NOMO-1 treated with DMSO at 0.1 percent for 48 hours (cell line): ENCODE measurements at regions not wholly inside any gene's neighbourhood (a gene's known extent, or its start where the extent isn't known, plus 50 kb on each side); places are given as distances from the start of the nearest gene placed in this dataset.

Experiments used
- DNase-seq: peaks from one replicate; lab custom pipeline; 2025; ENCODE audit not compliant: unreplicated experiment; lab: John Stamatoyannopoulos, UW

- no peak for DNase-seq
Measured at GRCh38 chr13:104008075-104008474, 941.9 kb upstream of the SLC10A2 start.

DNA sequence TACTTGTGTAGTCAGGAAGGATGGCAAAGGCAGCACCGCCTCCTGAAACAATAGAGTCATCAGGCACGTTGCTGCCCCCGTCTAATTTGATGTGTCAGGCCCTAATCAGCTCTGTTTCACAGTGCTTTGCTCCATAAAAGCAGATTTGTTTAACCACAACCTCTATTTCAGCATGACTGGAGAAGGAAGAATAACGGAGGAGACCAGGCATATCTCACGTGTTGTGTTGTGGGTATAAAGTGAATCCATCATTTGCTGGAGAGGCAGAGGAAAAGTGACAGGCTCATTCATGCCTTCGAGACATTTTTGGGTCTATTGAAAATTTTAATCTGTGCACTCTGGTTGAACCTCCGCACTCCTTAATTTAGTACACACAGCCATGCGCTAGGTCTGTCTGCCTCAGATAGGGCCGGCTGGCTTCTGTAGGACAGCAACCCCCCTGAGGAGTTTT, 940.4 kb upstream of the SLC10A2 start:
- DNase-seq = no peak

DNA sequence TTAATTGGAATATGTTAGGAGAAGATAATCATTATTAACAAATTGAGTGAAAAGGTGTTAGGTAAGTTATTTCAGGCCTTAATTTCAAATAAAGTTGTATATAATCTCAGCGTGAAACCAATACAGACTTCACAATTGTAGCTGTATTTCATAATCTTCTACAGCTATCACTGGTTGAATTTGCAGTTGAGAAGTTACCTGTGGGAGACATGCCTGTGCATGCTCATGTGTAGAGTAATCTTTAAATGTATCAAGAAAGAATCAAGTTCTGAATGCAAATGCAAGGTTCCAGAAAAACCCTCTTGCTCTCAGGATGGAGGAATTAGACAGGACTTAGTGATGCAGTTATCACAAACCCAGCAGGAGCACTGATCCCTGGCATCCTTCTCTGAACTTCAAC, 938.4 kb upstream of the SLC10A2 start:
- no peak for DNase-seq

- no peak for DNase-seq
Measured at GRCh38 chr13:104002216-104002615, 936.0 kb upstream of the SLC10A2 start.

- DNase-seq = no peak
Measured at GRCh38 chr13:104001766-104002165, 935.5 kb upstream of the SLC10A2 start.

DNA sequence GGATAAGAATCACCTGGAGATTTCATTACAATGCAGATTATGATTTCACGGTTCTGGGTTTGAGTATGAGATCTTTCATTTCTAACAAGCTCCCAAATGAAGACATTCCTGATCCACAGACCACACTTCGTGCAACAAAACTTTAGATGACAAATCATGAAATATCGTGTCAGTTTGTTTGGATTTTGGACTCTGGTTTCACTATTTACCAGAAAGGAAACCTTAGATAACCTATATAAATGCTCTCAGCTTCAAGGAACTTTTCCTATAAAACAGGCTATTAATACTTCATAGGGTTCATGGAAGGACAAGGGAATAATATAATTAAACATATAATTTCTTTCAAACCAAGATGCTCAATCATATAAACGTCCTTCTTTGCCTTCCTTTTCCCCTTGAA, 930.5 kb upstream of the SLC10A2 start:
- no peak for DNase-seq

DNA sequence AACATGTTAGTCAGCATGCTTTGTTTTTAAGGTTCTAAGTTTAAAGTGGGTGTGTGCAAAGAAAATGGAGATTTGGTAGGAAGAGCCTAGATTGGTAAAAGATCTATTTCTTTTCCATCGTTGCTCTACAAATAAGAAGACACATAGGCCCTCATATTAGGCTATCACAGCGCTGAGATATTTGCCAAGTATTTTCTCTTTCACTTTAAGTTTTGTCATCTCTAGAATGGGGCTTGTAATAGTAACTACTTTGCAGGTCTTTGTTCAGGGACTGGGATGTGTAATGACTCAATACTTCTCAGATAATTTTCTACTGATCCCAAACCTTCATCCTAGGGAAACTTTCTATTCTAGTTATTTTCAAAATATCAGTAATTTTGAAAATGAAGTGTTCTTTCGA, 917.7 kb upstream of the SLC10A2 start:
- no peak for DNase-seq

GRCh38 chr13:103976371-103976770, 910.2 kb upstream of the SLC10A2 start:
- no peak for DNase-seq

- DNase-seq = no peak
Measured at GRCh38 chr13:103973740-103974139, 907.5 kb upstream of the SLC10A2 start.

- no peak for DNase-seq
Measured at GRCh38 chr13:103969520-103970050, 903.4 kb upstream of the SLC10A2 start.

GRCh38 chr13:103965506-103966243, 899.5 kb upstream of the SLC10A2 start:
- no peak for DNase-seq

DNA sequence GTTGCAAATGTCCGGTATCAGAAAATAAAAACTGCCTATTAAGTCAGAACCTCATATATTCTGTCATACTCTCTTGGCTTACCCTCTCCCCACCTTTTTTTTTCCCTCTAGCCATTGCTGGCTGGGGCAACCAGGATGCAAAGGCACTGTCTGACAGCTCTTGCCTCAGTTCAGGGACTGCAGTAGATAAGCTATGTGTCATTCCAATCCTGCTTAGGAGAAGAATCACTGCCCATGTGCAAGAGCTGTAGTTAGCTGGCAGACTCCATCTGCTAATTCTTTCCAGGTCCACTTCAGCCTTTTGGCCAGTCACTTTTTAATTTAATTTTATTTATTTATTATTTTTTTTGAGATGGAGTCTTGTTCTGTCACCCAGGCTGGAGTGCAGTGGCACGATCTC, 895.6 kb upstream of the SLC10A2 start:
- no peak for DNase-seq

GRCh38 chr13:103961129-103961528, 894.9 kb upstream of the SLC10A2 start:
- DNase-seq = no peak

DNA sequence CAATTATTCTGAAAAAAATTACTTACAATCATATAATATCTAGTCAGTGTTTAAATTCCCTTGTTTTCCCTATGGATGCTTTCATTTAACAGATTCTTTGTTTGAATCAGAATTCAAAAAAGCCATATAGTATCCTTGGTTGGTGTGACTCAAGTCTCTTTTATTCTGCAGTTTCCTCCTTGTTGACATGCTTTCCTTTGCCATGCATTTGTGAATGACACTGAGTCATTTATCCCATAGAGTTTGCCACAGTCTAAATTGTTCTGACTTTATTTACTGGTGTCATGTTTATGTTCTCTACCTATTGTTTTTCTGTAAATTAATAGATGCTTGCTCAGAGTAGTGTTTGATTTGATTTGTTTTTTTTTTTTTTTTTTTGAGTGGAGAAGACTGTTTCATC, 893.8 kb upstream of the SLC10A2 start:
- DNase-seq = no peak

DNA sequence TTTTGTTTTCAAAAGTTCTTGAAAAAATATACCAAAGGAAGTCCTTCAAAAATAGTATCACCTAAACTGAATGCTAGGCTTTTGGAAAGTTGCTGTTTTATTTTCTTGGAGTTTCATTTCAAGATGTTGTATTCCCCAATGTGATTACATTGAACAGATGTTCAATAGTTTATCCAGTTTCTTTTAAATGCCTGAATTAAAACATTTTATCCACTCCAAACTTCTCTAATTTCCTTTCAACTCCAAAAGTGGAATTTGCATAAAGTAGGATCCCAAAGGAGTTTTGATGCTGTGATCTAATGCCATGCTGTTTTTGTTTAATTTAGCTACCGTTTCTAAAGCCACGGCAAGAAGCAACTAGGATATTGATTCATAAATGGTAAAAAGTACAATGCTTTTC, 892.5 kb upstream of the SLC10A2 start:
- no peak for DNase-seq

DNA sequence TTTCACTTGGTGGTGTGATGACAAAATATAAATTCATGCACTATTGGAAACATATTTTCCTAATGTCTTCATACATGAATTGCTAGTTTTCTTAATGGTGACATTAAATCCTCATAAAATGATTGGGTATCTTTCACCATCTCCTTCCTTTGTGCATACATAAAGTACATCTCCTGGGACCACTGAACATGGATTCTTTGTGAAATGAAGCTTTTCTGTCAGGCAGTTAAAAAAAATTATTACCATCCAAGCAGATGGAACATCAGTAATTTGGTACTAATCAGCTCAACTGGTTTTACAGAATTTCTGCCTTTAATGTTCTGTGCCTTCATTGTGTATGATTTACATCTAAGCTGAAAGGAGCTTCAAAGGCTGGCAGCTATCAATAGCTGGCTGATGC, 891.7 kb upstream of the SLC10A2 start:
- DNase-seq = no peak

GRCh38 chr13:103953859-103954258, 887.6 kb upstream of the SLC10A2 start:
- no peak for DNase-seq

GRCh38 chr13:103952183-103952582, 886.0 kb upstream of the SLC10A2 start:
- DNase-seq = no peak

DNA sequence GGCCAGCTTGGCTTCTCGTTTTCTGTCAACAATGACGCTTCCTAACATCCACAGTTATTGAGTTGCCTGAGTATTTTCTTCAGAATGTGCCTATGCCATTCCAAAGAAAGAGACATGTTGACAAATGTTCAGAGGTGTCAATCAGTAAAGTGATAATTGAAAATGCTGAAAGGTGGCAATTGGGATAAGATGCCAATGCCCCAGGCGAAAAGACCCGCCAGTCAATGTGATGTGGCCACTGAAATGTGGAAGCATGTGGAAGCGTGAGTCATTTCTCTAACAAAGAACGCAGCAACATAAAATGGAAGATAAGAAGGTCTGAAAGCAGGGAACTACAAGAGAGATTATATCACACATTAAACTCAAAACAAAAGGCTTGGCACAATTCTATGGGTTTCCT, 882.2 kb upstream of the SLC10A2 start:
- no peak for DNase-seq

- no peak for DNase-seq
Measured at GRCh38 chr13:103945836-103946235, 879.6 kb upstream of the SLC10A2 start.

DNA sequence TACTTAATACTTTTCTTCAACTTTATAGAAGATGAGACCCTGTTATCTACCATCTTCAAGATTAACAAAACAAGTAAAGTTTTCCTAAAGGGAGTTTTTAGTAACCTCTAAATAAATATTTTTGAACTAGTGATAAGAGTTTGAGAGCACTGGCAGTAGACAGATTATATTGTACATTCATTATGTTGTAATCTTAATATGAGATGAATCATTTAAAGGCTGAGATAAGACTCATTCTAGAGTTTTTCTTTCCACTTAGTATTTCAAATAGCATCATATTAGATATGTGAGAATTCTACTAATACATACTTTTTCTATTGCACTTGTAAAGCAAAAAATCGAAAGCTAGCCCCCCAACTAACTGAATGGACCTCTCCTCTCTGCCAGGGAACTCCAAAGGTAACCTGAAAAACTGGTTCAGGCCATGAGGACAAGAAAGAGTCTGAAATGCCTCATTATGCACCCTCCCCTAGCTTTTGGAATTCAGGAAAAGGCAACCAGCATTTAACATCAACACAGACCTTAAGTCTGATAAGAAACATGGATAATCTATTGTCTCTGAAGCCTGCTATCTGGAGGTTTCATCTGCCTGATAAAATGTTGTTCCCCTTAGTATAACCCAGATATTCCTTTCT, 875.4 kb upstream of the SLC10A2 start:
- no peak for DNase-seq

DNA sequence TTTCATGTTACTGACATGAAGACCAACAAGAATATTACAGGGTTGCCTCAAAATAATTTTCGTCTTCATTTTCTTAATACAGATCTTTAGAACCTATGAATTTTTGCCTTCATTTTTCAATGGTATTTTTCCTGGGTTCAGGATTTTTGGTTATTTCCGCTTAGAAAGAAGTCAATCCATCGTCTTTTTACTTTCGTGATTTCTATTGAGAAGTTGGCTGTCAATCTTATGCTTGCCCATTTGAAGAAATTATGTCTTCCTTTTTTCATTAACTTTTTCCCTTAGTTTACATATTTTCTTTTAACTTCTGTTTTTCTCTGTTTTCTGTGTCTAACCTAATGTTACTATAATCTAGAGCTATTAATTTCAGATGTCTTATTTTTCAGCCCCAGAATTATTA, 868.9 kb upstream of the SLC10A2 start:
- no peak for DNase-seq

DNA sequence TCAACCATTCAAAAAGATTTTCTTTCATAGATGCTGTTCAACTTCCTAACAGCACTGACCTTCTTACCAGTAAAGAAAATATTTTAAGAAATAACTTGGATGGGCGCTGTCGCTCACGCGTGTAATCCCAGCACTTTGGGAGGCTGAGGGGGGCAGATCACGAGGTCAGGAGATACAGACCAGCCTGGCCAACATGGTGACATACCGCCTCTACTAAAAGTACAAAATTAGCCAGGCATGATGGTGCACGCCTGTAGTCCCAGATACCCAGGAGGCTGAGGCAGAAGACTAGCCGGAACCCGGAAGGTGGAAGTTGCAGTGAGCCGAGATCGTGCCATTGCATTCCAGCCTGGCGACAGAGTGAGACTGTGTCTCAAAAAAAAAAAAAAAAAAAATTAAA, 865.7 kb upstream of the SLC10A2 start:
- DNase-seq = no peak
